GM12865 (cell line): ENCODE measurements at regions not wholly inside any gene's neighbourhood (a gene's known extent, or its start where the extent isn't known, plus 50 kb on each side); places are given as distances from the start of the nearest gene placed in this dataset.

Source experiments
- DNase-seq: peaks from one replicate; pipeline ENCODE4 v3.0.0; 2010; ENCODE audit warnings: low read depth
- H3K4me3 ChIP-seq: 2 replicates; pipeline ENCODE4 v1.5.1; 2011; ENCODE audit warnings: mild to moderate bottlenecking, low read depth, low read length, control low read depth
- TF ChIP-seq, protein P1 (sequence below): IDR thresholded peaks from 2 replicates; pipeline ENCODE4 v1.5.1; 2011; ENCODE audit warnings: low read length, control low read depth, low read depth, inconsistent platforms; ENCODE audit not compliant: insufficient read depth; ENCODE audit errors: missing control alignments

DNA sequence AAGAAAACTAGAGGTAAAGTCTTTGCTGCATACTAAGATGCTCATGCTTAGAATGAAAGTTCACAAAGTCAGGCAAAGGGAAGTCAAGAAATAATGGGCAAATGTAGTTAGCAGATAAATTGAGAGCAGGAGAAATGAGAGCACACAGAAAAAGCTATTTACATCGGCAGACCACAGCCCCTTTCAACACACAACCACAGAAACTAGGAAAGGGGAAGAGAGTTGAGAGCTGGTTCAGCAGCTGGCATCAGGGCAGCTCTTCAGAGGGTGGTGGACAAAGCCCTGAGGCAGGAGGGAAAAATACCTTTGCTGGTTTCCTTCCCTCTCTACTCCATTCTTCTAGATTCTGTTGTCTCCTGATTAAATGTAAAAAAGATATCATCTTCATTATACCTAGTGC is 95.4 kb upstream of the ANO4 start:
- no peak overlapping the region for H3K4me3 ChIP-seq
- peak; percentile 9 for DNase-seq
- TF ChIP-seq, protein P1, sequence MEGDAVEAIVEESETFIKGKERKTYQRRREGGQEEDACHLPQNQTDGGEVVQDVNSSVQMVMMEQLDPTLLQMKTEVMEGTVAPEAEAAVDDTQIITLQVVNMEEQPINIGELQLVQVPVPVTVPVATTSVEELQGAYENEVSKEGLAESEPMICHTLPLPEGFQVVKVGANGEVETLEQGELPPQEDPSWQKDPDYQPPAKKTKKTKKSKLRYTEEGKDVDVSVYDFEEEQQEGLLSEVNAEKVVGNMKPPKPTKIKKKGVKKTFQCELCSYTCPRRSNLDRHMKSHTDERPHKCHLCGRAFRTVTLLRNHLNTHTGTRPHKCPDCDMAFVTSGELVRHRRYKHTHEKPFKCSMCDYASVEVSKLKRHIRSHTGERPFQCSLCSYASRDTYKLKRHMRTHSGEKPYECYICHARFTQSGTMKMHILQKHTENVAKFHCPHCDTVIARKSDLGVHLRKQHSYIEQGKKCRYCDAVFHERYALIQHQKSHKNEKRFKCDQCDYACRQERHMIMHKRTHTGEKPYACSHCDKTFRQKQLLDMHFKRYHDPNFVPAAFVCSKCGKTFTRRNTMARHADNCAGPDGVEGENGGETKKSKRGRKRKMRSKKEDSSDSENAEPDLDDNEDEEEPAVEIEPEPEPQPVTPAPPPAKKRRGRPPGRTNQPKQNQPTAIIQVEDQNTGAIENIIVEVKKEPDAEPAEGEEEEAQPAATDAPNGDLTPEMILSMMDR = no peak

DNA sequence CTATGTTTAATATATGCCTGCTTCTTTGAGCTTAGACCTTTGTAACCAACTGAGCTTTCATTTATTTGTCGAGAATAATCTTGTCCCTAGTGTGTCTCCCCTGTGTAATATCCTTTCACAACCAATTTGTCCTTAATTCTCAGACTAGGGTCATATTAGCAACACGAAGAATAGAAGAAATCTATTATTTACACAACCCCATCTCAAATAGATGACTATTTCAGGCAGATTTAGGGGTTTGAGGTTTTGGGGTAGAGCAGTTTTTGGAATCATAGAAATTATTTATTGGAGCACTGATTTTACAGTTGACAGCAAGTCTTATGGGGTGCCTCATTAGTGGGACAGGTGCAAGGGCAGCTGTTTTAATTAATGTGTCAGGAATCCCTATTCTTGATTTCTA is 91.2 kb upstream of the ANO4 start:
- no peak overlapping the region for H3K4me3 ChIP-seq
- TF ChIP-seq, protein P1 = no peak
- DNase-seq = no peak

DNA sequence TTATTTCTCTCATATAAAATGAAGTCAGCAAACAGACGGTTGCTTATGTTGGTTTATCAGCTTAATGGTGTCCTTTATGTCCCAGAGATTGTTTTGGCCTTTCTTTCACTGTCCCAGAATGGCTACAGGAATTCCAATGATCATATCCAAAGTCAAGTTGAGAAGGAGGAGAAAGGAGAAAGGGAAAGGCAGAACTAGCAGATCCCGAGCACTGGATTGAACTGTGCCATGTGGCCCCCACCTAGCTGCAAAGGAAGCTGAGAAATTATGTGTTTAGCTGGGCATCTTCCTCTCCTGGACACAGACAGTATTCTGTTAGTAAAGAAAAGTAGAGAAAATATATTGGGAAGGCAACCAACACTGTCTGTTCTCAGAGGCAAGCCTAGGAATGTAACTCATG is 90.7 kb upstream of the ANO4 start:
- DNase-seq = no peak
- TF ChIP-seq, protein P1 = no peak
- H3K4me3 ChIP-seq = no peak overlapping the region

DNA sequence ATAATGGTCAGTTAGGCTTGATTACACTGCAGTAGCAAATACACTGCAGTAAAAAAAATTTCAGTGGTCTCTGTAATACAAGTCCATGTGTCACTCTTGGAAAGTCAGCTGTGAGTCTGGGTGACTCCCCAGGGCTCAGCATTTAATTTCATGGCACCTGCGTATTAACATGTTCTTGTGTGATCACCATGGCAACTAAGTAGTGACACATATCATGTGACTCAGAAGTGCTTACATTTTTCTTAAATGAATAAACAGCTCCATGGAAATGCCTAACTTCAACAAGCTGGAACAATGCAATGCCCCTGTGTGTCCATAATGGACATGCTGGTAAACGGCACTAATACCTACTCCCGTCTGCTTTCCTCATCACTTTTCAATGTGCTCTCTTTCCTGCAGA is 88.5 kb upstream of the ANO4 start:
- no peak for DNase-seq
- TF ChIP-seq, protein P1 = no peak
- H3K4me3 ChIP-seq = no peak overlapping the region

DNA sequence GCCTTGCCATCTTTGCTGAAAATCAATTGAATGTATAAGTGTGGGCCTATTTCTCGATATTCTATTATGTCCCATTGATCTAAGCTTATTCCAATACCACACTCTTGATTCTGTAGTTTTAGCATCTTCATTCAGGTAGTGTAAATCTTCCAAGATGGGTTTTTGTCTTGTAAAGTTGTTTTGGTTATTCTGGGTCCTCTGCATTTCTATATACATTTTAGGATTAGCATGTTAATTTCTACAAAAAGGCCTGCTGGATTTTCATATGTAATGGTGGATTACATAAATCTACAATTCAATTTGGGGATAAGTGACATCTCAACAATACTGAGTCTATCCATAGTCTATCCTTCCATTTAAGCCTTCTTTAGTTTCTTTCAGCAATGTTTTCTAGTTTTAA is 86.0 kb upstream of the ANO4 start:
- TF ChIP-seq, protein P1 = no peak
- no peak for DNase-seq
- no peak overlapping the region for H3K4me3 ChIP-seq

DNA sequence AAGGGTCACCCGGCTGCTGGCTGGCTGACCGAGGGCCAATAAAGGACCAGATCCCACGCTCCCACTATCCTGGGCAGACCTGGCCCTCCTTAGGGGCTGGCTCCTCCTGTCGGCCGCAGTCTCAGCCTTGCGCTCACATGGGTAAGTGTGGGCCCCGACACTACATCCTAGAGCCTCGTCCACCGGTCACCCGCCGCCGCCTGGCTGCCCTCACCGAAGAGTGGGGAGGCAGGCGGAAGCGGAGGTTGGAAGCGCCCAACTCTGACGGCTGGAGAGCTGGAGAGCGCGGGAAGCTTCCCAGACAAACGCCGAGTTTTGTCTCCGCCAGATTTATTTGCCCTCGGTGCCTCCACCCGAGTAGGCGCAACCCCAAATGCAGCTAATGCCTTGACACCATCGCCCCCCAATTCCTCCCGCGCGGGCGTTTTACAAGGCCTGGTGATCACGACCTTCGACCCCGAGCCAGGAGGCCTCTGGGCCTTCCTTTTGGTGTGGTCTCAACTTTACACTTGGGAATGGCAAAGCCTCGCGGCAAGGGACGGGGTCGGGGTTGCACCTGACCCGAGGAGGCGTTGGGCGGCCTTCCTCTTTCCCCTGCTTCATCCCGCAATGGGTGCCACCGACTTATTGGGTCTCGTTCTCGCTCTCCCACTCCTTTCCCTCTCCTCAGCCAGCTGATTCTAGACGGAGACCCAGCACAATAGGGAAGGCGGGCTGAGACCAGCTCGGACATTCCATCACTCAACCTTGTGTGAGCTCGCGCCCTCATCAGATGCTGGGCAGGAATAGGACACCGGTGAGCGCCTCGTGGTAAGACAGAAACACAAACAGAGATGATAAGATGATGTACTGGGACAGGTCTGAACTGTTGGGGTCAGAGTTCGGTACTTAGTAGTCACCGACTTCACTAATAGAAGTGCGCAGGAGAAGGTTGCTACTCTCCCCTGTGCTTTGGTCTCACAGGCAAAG is 78.3 kb upstream of the ANO4 start:
- H3K4me3 ChIP-seq = no peak overlapping the region
- no peak for DNase-seq
- TF ChIP-seq, protein P1 = no peak
